WI38 (cell line): ENCODE measurements at regions not wholly inside any gene's neighbourhood (a gene's known extent, or its start where the extent isn't known, plus 50 kb on each side); places are given as distances from the start of the nearest gene placed in this dataset.

Experiments
- H3K4me3 ChIP-seq: 2 replicates; pipeline ENCODE4 v1.5.1; 2011; ENCODE audit warnings: low read depth, mild to moderate bottlenecking, control low read depth, low read length
- TF ChIP-seq, protein P1 (sequence below): IDR thresholded peaks from 2 replicates; pipeline ENCODE4 v1.5.1; 2012; ENCODE audit warnings: low read depth, mild to moderate bottlenecking, control low read depth, low read length

DNA sequence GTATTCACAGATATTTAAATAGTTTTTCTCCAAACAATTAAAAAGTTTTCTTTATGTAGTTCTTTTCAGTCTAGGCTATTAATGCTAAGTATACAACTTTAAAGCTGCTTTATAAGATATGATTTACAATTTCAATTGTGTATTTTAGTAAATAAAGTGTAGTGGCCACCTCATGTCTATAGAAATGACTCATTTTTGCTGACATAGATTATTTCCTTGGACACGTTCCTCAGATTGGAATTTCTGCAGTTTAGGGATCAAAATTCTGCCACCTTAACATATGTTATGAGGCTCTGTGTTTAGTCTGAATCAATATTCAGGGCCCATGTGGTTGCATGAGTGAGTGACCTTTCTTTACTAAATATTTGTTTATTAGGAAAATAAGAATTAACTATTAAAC is 750.2 kb downstream of the IRX1 start:
- H3K4me3 ChIP-seq: no peak overlapping the region
- TF ChIP-seq, protein P1, sequence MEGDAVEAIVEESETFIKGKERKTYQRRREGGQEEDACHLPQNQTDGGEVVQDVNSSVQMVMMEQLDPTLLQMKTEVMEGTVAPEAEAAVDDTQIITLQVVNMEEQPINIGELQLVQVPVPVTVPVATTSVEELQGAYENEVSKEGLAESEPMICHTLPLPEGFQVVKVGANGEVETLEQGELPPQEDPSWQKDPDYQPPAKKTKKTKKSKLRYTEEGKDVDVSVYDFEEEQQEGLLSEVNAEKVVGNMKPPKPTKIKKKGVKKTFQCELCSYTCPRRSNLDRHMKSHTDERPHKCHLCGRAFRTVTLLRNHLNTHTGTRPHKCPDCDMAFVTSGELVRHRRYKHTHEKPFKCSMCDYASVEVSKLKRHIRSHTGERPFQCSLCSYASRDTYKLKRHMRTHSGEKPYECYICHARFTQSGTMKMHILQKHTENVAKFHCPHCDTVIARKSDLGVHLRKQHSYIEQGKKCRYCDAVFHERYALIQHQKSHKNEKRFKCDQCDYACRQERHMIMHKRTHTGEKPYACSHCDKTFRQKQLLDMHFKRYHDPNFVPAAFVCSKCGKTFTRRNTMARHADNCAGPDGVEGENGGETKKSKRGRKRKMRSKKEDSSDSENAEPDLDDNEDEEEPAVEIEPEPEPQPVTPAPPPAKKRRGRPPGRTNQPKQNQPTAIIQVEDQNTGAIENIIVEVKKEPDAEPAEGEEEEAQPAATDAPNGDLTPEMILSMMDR: no peak

DNA sequence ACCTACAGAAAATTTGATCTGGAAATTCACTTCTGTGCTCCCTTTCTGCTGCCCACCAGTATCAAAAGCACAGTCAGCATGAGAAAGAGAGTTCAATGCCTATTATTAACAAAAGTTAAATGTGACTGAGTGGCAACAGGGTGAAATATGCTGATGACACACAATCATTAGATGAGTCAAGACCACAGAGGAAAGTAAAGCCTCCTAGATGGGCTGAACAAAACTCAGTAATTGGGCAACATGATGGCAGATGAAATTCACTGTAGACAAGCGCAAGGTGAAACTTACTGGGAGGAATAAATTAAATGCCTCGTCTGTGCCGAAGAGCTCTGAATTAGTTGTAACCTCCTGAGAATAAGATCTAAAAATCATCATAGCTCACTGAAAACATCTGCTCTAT is 752.8 kb downstream of the IRX1 start:
- TF ChIP-seq, protein P1: no peak

DNA sequence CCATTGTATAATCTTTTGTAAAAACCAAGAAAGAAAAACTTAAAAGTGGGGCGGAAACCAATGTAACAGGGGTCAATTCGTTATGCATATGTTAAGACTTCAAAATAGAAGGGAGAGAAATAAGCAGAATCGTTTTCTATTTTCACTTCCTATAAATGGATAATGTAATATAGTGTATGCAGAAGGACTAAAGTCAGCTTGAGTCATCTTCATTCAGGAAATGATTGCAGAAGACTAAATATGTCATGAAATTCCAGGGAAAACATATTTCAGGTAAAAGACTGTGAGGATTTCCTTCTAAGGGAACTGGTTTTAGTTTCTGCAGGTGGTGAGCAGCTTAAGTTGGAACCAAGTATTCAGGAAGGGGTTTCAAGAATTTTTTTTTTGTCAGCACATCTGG is 753.3 kb downstream of the IRX1 start:
- no peak overlapping the region for H3K4me3 ChIP-seq

More for the DNA sequence above, 752.8 kb downstream of the IRX1 start:
- H3K4me3 ChIP-seq: no peak overlapping the region

GRCh38 chr5:4356201-4356600 is 760.6 kb downstream of the IRX1 start:
- TF ChIP-seq, protein P1: no peak
- no peak overlapping the region for H3K4me3 ChIP-seq

More for the DNA sequence above, 753.3 kb downstream of the IRX1 start:
- TF ChIP-seq, protein P1: no peak

GRCh38 chr5:4359847-4360246 is 764.2 kb downstream of the IRX1 start:
- no peak overlapping the region for H3K4me3 ChIP-seq
- TF ChIP-seq, protein P1: no peak

- no peak overlapping the region for H3K4me3 ChIP-seq
- TF ChIP-seq, protein P1: no peak
These were observed 766.1 kb downstream of the IRX1 start for GRCh38 chr5:4361753-4362152.

DNA sequence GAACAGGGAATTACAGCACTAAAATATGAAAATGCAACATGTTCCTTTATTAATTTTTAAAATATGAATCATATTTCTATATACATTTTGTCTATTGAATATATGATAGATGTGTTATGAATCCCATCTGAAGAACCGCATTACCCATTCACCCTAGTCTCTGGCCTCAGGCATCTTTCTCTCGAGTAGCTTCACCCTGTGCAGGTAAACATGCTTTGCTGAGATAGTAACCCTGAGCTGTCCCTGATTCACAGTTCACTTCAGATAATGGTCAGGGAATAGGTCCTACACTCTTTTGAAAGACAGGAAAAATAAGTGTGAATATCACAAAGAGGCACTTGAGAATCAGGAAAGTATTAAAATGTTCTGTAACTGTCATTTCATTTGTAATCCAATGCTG is 766.8 kb downstream of the IRX1 start:
- TF ChIP-seq, protein P1: no peak
- no peak overlapping the region for H3K4me3 ChIP-seq
